ENCODE measurements at regions not wholly inside any gene's neighbourhood (a gene's known extent, or its start where the extent isn't known, plus 50 kb on each side); places are given as distances from the start of the nearest gene placed in this dataset.
"Not testable (repeated sequence)": the region's sequence is repeated elsewhere in the genome, so short reads cannot be mapped to it uniquely, and the experiment has no call there.

DNA sequence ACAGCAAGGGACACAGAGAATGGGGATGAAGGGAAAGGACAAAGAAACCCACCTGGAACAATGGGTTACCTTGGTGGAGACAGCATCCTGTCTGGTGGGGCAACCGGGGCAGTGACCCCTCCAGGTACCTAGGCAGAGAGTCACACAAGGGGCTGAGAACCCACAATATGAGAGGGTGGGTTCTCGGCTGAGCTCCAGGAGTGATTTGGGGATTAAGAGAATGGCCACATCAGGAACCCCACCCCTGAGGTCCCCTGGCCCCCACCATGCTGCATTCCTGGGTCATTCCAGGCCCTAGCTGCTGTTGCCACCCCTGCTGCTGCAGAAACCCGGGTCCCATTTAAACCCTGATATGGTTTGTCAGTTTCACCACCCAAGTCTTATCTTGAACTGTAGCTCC, 172.3 kb downstream of the RTP5 start:
- H3K4me3 ChIP-seq = no peak overlapping the region
- H3K36me3 ChIP-seq = no peaks in the 10 kb centered on the region
- H3K27me3 ChIP-seq (replicated peaks in 1 of 7) = peaks cover 0 to 79% (median 16%) of the 10 kb centered on the region in 7 donors
- TF ChIP-seq, protein P1, sequence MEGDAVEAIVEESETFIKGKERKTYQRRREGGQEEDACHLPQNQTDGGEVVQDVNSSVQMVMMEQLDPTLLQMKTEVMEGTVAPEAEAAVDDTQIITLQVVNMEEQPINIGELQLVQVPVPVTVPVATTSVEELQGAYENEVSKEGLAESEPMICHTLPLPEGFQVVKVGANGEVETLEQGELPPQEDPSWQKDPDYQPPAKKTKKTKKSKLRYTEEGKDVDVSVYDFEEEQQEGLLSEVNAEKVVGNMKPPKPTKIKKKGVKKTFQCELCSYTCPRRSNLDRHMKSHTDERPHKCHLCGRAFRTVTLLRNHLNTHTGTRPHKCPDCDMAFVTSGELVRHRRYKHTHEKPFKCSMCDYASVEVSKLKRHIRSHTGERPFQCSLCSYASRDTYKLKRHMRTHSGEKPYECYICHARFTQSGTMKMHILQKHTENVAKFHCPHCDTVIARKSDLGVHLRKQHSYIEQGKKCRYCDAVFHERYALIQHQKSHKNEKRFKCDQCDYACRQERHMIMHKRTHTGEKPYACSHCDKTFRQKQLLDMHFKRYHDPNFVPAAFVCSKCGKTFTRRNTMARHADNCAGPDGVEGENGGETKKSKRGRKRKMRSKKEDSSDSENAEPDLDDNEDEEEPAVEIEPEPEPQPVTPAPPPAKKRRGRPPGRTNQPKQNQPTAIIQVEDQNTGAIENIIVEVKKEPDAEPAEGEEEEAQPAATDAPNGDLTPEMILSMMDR (IDR thresholded peaks at IDR 0.05 in 8 of 11, conservative IDR thresholded peaks at IDR 0.05 in 3 of 11) = no peak
- no peak for TF ChIP-seq POLR2A (IDR thresholded peaks at IDR 0.05)
- no peak for TF ChIP-seq POLR2AphosphoS5 (IDR thresholded peaks at IDR 0.05)
- intact Hi-C loops (cut with DNase I; ENCODE audit: low total_unique reads) = no loop called here
- no peaks in the 10 kb centered on the region for H3K4me1 ChIP-seq
- H3K9me3 ChIP-seq = no peaks in the 10 kb centered on the region
- DNase-seq = peak; percentile 38
- H3K27ac ChIP-seq = no peak overlapping the region
- 81 to 91% (median 84%) methylated on average over 3 of the region's 3 CpGs for WGBS, 5 donors

DNA sequence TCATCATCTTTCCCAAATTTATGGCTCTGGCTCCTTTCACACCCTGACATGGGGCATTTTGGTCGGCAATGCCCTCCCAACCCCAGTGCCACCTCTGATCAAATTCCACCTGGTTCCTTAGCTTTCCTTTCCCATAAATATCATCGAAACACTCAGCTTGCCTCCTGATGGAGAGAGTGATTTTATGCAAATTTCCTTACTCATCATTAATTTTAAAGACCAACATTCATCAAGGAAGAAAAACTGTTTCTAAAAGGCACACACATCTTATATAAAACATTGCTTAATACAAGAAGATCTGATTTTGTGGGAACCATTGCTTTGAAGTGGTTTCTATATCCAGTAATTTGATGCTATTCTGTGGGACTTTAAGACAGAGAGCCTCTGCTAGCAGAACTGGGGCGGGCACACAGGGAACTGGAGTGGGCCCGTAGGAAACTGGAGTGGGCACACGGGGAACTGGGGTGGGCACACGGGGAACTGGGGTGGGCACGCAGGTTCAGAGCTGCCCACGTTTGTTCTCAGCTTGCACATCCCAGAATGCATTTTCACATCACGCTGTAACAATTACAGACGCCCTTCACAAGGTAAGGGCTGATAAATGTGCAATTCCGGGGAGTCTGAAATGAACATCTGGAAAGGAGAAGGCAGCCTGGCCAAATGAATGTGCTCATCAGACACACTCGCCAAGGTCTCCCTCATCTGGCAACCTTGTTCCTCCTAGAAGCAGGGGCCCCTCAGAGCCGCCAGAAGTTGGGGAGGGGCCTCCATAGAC, 174.2 kb downstream of the RTP5 start:
- no peaks in the 10 kb centered on the region for H3K9me3 ChIP-seq
- TF ChIP-seq POLR2AphosphoS5 (IDR thresholded peaks at IDR 0.05) = no peak
- TF ChIP-seq POLR2A (IDR thresholded peaks at IDR 0.05) = no peak
- TF ChIP-seq, protein P1 (IDR thresholded peaks at IDR 0.05 in 8 of 11, conservative IDR thresholded peaks at IDR 0.05 in 3 of 11) = no peak
- H3K4me1 ChIP-seq = no peaks in the 10 kb centered on the region
- intact Hi-C loops (cut with DNase I; ENCODE audit: low total_unique reads) = no loop called here
- 63 to 77% (median 72%) methylated on average over 12 to 13 of the region's 13 CpGs for WGBS, 5 donors
- H3K4me3 ChIP-seq = no peak overlapping the region
- no peaks in the 10 kb centered on the region for H3K36me3 ChIP-seq
- H3K27me3 ChIP-seq (replicated peaks in 1 of 7) = peaks cover 0 to 80% (median 23%) of the 10 kb centered on the region in 7 donors
- no peak overlapping the region for H3K27ac ChIP-seq
- no peak for DNase-seq

DNA sequence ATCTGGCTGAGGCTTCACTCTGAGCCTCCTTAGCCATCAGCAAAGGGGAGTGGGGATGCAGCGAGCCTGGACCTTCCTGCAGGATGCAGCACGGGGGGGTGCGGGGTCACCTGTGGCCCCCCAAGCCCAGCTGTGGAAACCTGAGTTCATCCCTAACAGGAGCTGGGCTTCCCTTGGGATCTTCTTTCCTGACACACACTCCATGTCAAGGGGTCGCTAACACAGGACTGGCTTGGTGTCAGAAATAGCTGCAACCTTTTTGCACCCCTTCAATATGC, 174.7 kb downstream of the RTP5 start:
- no peaks in the 10 kb centered on the region for H3K4me1 ChIP-seq
- H3K27me3 ChIP-seq (replicated peaks in 1 of 7) = peaks cover 0 to 75% (median 19%) of the 10 kb centered on the region in 7 donors
- peak; percentile 47 for DNase-seq
- WGBS, 5 donors = 64 to 90% (median 81%) methylated on average over 1 to 4 of the region's 4 CpGs
- H3K4me3 ChIP-seq = no peak overlapping the region
- intact Hi-C loops (cut with DNase I; ENCODE audit: low total_unique reads) = no loop called here
- H3K27ac ChIP-seq = no peak overlapping the region
- no peaks in the 10 kb centered on the region for H3K36me3 ChIP-seq
- TF ChIP-seq POLR2AphosphoS5 (IDR thresholded peaks at IDR 0.05) = no peak
- H3K9me3 ChIP-seq = peaks cover 0 to under 1% (median 0%) of the 10 kb centered on the region in 8 donors

DNA sequence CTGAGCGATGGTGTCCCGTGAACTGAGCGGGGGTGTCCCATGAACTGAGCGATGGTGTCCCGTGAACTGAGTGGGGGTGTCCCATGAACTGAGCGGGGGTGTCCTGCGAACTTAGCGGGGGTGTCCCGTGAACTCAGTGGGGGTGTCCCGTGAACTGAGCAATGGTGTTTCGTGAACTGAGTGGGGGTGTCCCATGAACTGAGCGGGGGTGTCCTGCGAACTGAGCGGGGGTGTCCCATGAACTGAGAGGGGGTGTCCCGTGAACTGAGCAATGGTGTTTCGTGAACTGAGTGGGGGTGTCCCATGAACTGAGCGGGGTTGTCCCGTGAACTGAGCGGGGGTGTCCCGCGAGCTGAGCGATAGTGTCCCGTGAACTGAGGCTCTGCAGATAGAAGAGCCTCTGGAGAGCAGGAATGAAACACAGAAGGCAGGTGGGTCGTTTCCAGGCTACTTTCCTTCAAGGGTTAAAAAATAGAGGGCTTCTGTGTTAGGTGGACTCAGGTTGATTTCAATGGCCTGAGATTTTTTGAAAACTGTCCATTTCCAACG, 176.1 kb downstream of the RTP5 start:
- WGBS, 5 donors = 88 to 95% (median 93%) methylated on average over 14 to 25 of the region's 25 CpGs
- H3K9me3 ChIP-seq; H3K27ac ChIP-seq; DNase-seq; H3K4me1 ChIP-seq; H3K4me3 ChIP-seq; H3K36me3 ChIP-seq; intact Hi-C loops (cut with DNase I; ENCODE audit: low total_unique reads): not testable (repeated sequence)
- H3K27me3 ChIP-seq (replicated peaks in 1 of 7) = peaks cover 0 to 61% (median 12%) of the 10 kb centered on the region in 7 donors

DNA sequence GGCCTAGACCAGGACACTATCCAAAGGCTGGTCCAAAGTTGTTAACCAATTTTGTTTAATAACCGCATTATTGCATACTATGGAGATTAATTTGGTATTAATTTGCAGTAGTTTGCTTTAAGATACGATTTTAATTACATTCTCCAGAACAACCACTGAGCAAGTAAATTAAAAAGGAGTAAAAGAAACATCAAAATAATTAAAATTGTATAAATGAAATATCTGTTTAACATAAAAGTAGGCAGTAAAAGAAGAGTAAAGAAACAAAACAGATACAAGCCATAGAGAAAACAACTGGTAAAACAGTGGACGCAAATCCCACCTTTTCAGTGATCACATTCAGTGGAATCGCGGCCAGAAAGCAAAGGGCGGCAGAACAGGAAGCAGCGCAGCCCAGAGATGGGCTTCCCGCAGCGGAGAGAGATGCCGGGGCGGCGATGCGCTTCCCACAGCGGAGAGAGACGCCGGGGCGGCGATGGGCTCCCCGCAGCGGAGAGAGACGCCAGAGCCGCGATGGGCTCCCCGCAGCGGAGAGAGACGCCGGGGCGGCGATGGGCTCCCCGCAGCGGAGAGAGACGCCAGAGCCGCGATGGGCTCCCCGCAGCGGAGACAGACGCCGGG, 176.8 kb downstream of the RTP5 start:
- TF ChIP-seq POLR2AphosphoS5 (IDR thresholded peaks at IDR 0.05) = no peak
- TF ChIP-seq, protein P1 (IDR thresholded peaks at IDR 0.05 in 8 of 11, conservative IDR thresholded peaks at IDR 0.05 in 3 of 11) = no peak
- TF ChIP-seq POLR2A (IDR thresholded peaks at IDR 0.05) = no peak
- Histone ChIP-seq H3K36me3 (no peaks in the 10 kb centered on the region), H3K27me3 (replicated peaks in 1 of 7) (peaks cover 0 to 54% (median 7%) of the 10 kb centered on the region in 7 donors), H3K4me1 (no peaks in the 10 kb centered on the region), H3K27ac (no peak overlapping the region), H3K9me3 (peaks cover 0 to 4% (median 0%) of the 10 kb centered on the region in 8 donors), H3K4me3 (no peak overlapping the region)
- no peak for DNase-seq
- intact Hi-C loops (cut with DNase I; ENCODE audit: low total_unique reads) = no loop called here
- WGBS, 5 donors = 39 to 80% (median 70%) methylated on average over 18 to 38 of the region's 38 CpGs
